Epithelial cell of prostate (primary cell): ENCODE measurements at regions not wholly inside any gene's neighbourhood (a gene's known extent, or its start where the extent isn't known, plus 50 kb on each side); places are given as distances from the start of the nearest gene placed in this dataset.
"Not testable (repeated sequence)": the region's sequence is repeated elsewhere in the genome, so short reads cannot be mapped to it uniquely, and the experiment has no call there.

Experiments
- DNase-seq: peaks from one replicate; pipeline ENCODE4 v3.0.0-alpha.2; 2011; ENCODE audit warnings: low read depth, low spot score
- H3K27ac ChIP-seq: fragments of 450-650 bp; 2 replicates; pipeline ENCODE4 v1.5.1; 2017; ENCODE audit warnings: mild to moderate bottlenecking

DNA sequence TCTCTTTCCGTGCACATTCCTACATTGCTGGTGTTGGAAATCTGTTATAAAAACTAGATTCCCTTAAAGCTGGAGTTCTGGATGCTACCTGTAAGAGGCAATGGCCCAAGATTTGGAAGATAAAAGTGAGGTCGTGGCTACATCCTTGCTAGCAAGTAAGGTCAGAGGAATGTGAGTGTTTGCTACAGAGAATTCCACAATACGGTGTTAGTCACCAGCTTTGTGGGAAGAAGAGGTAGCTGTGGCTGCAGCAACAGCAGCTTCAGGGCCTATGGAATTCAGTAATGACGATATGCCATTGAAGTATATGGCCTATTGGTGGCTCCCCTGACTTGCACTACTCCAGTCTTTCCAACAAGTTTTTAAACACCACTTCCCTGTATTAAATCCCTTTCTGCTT, 227.7 kb upstream of the TMEM260 start:
- no peak overlapping the region for H3K27ac ChIP-seq
- peak; percentile 24 for DNase-seq

DNA sequence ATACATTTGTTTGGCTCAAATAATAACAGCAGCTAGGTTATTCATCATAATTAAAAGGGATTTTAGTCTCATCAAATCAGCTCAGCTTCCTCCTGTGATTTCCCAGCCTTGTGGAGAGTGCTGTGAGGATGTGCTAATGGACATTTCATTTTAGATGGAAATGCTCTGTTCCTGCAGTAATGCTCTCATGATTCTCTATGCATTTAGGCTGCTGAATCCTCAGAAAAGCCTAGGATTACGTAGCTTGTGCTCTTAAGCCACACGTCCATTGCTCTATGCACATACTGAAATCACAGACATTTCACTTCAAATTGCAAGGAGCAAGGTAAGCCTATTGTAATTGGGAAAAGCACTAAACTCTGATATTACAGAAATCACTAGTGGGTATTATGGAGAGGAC, 226.6 kb upstream of the TMEM260 start:
- no peak for DNase-seq
- no peak overlapping the region for H3K27ac ChIP-seq

DNA sequence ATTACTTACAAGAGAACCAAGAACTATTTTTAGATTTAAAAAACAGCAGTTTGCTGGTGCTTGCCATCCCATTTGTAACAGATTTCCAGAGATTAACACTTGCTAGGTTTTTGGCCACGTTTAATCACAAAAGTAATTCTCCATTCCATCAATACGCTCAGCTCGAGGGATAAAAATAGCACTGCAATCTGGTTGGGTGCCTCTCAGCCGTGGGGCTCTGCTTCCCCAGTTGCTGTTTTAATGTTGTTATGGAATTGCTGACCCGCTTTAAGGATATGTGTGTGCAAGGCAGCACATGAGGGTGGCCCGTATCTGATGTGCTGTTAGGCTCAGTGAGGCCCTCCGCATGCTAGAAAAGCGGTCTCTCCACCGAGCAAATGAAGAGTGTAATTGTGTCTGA, 222.2 kb upstream of the TMEM260 start:
- H3K27ac ChIP-seq = no peak overlapping the region
- no peak for DNase-seq

DNA sequence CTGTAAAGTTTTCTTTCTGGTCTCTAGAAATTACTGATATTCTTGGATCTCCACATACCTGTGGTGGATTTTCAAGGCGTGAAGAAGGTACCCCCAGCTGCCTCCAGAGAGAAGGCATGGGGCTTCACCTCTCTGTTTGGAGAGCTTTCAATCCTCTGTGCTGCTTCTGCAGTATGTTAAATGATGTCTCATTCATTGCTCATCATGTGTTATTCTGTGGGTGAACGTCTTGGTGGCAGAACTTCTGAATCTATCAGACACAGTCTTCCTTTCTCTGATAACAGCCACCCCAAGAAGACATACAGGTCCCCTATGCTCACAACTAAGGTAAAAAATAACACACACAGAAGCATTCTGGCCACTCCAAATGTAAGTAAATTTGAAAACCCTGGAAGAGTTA, 221.3 kb upstream of the TMEM260 start:
- no peak overlapping the region for H3K27ac ChIP-seq
- no peak for DNase-seq

DNA sequence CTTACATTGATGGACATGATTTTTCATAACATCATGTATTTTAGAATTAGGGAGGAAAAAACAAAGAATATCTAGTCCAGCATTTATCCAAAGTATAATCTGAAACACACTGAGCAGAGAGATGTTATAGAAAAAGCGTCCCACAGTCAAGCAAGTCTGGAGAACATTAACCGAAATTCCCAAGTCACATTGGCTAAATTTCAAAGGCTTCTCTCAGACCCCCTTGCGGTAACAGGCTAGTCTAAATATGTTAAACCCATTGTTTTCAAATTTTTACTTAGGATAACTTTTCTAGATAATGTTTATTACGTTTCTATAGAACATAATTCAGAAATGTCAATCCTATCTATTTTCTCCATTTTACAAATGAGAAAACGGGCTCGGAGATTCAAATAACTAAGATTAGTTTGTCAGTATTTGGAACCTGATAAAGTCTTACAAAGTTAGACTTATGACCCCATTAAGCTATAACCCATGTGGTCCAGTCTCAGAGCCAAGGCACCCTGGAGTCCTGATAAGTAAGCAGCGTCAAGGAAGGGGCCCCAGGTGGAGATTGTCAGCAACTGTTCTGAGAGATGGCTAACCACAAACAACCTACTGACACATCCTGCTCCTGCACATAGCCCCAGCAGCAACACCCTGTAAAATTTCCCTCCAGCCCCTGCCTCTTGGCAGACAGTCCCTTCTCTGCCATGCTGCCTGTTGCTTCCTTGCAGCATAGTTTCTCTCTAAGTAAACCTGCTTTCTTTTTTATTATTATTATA, 220.6 kb upstream of the TMEM260 start:
- DNase-seq = no peak
- no peak overlapping the region for H3K27ac ChIP-seq

DNA sequence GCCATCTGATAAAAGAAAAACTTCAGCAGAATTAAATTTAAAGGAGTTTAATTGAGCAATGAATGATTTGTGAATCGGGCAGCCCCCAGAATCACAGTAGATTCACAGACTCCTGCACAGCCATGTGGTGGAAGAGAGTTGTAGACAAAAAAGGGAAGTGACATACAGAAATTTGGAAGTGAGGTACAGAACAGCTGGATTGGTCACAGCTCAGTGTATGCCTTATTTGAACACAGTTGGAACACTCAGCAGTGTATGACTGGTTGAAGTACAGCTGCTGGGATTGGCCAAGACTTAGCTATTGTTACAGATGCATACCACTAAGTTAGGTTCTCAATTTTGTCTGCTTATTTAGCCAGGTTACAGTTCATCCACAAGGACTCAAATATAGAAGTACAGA, 213.9 kb upstream of the TMEM260 start:
- not testable (repeated sequence) for DNase-seq

DNA sequence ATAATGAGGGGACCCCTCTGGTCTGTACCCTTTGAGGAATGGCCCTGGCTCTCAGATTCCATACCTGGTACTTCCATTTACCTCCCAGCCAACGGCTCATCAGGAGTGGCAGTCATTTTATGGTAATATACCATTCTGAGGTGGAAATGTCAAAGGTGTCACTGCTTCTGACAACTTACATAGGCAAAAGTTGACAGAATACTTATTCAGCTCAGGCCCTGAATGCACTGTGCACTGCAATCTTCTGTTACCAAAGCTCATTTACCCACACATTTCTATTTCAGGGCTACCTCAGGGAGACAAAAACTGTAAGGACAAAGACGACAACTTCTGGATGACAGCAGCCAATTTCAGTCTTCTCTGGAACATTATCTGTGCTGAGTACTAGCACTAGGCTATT, 212.2 kb upstream of the TMEM260 start:
- no peak overlapping the region for H3K27ac ChIP-seq
- no peak for DNase-seq

More for the DNA sequence above, 213.9 kb upstream of the TMEM260 start:
- H3K27ac ChIP-seq = not testable (repeated sequence)

DNA sequence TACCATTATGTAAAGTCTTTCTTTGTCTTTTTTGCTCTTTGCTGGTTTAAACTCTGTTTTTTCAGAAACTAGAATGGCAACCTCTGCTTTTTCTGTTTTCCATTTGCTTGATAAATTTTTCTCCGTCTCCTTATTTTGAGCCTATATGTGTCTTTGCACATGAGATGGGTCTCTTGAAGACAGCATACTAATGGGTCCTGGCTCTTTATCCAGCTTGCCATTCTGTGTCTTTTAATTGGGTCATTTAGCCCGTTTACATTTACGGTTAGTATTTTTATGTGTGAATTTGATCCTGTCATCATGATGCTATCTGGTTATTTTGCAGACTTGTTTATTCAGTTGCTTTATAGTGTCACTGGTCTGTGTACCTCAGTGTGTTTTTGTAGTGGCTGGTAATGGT, 207.9 kb upstream of the TMEM260 start:
- no peak for DNase-seq

DNA sequence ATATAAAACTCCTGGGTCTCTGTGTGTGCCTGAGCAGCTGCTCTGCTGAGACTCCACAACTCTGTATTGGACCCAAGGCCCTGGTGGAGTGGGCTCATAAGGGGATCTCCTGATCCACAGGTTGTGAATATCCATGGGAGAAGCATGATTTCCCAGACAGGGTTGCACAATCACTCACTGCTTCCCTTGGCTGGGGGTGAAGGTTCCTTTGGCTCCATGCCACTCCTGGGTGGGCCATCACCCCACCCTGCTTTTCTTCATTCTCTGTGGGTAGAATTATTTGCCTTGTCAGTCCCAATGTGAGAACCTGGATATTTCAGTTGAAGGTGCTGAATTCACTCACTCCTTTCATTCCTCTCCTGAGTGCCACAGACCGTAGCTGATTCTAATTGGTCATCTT, 205.2 kb upstream of the TMEM260 start:
- DNase-seq = no peak
- no peak overlapping the region for H3K27ac ChIP-seq

More for the DNA sequence above, 207.9 kb upstream of the TMEM260 start:
- H3K27ac ChIP-seq = no peak overlapping the region

DNA sequence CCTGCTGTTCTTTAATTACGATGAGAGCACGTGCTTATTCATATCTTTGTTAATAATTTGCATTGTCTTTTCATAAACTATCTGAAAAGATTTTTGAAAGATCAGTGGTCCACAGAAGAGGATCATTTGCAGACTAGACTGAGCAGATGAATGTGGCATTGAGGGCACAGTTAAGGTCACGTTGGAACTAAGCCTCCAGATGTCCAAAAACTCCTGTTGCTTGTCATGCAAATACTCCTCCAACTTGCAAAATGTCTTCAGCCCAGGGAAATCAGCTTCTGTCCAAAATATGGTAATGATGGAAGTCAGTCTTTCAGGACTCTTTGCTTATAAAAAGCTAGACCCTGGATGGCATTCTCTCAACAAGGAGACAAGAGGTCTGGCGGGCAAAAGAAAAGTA, 201.6 kb upstream of the TMEM260 start:
- no peak for DNase-seq

DNA sequence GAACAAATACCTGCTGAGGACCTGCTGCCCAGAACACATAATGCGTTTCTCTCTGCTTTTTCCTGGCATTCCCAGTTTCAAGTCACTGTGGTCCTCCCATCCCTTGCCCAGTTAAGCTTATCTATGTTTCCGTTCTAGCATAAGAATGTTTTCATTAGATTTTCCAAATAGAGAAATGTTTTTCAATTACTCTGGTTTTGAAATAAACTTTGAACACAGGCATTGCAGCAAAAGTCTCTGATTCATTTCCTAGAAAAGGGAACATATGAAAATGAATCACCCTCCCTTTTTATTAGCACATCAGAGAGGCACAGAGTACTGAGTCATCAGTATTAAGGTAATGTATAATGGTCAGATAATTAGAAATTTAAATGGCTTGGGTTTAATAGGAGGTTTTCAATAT, 201.1 kb upstream of the TMEM260 start:
- DNase-seq = peak; percentile 3
- peak overlapping the region; percentile 26 for H3K27ac ChIP-seq

More for the DNA sequence above, 201.6 kb upstream of the TMEM260 start:
- H3K27ac ChIP-seq = peak overlapping the region; percentile 26

DNA sequence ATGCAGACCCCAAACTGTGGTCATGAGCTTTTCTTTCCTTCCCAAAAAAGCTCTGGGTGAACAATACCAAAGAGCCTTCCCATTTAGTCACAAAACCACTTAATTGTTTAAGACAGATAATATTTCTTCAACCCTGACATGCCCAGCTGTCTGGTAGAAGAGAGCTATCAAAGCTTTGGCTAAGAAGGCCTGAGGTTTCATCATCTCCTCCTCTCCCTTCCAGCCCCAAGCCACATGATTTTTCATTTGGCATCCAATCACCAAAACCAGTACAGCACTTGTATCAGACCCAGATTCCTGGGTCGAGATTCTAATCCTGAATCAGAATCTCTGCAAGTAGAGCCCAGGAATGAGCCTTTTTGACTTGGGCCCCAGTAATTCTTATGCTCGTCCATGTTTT, 199.6 kb upstream of the TMEM260 start:
- DNase-seq = no peak
- no peak overlapping the region for H3K27ac ChIP-seq

DNA sequence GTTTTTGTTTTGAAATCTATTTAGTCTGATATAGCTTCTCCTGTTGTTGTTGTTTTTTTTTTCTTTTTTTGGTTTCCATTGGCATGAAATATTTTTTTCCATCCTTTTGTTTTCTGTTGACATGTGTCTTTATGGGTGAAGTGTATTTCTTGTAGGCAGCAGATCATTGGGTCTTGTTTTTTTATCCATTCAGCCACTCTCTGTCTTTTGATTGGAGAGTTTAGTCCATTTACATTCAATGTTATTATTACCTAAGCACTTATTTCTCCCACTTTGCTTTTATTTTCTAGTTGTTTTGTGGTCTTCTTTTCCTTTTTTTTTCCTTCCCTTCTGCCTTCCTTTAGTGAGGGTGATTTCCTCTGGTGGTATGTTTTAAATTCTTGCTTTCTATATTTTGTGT, 193.6 kb upstream of the TMEM260 start:
- H3K27ac ChIP-seq = no peak overlapping the region
- no peak for DNase-seq

DNA sequence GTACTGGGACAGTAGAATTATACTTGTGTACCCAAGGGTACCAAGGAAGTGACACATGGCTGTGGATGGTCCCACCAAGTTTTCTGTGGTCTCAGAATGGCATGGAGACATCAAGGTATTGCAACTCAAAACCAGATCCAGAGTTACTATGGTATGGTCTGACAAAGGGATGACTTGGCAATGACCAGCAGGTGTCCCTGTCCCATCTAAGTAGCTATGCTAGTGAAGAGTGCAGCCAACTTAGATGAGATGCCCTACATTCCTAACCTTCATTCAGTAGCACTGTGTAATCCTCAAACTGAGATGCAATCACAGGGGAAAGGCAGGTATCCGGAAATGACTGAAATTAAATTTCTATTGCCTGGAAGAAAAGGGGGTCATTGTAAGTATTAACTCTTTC, 188.7 kb upstream of the TMEM260 start:
- H3K27ac ChIP-seq = no peak overlapping the region
- no peak for DNase-seq

DNA sequence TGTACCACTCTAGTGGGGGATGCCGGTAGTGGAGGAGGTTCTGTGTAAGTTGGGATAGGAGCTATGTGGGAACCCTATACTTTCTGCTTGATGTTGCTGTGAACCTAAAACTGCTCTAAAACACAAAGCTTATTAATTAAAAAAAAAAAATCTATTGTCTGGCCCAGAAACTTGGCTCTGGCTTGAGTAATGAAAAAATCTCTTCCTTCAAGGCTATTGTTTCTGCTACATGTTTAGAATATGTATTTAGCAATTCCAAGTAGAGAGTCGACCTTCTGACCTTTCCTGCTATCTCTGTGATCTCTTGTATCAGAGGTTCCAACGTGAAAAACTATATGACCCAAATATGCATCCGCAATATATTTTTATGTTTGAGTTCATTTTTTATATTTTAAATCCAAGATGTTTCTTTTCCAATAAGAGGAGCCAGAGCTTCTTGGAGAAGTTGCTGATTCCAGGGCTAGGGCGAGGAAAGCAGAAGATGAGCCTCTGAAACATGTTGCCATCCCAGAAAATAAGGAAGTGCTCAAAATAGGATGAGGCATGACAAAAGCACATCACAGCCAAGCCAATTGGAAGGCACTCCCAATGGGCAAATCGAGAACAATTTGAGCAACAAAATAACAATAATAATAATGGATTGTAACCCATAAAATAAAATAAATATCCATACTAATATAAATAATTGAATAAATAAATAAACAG, 184.6 kb upstream of the TMEM260 start:
- DNase-seq = no peak

DNA sequence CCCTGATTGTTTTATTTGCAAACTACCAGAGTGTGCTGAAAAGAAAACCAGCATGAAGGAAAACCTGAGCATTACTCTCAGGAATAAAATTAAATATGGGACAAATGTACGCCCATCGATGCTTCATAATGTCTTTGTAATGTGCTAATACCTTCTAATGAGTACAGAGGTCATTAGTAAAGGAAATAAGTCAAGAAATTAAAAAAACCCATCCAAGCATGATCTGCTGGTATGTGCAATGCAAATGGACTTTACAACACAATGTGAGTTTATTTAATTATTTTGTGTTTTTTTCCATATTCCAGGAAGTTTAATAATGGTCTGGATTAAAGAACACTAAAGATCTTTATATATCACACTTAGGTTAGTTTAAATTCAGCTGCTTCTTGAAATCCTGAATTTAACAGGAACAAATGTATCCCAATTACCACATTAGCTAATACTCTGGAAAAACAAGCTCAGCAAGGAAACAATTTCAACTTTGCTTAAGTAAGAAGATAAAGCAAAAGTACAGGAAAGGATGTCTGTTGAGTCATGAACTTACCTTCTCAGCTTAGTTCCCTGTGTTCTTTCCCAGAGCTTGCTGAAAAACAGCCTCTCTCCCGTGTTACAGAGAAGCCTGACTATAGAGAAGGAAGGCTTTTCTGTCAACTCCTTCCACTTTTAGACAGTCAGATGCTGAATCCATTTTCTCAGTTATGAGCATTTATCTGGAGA, 179.3 kb upstream of the TMEM260 start:
- DNase-seq = peak; percentile 8
- H3K27ac ChIP-seq = no peak overlapping the region

More for the DNA sequence above, 184.6 kb upstream of the TMEM260 start:
- H3K27ac ChIP-seq = no peak overlapping the region

DNA sequence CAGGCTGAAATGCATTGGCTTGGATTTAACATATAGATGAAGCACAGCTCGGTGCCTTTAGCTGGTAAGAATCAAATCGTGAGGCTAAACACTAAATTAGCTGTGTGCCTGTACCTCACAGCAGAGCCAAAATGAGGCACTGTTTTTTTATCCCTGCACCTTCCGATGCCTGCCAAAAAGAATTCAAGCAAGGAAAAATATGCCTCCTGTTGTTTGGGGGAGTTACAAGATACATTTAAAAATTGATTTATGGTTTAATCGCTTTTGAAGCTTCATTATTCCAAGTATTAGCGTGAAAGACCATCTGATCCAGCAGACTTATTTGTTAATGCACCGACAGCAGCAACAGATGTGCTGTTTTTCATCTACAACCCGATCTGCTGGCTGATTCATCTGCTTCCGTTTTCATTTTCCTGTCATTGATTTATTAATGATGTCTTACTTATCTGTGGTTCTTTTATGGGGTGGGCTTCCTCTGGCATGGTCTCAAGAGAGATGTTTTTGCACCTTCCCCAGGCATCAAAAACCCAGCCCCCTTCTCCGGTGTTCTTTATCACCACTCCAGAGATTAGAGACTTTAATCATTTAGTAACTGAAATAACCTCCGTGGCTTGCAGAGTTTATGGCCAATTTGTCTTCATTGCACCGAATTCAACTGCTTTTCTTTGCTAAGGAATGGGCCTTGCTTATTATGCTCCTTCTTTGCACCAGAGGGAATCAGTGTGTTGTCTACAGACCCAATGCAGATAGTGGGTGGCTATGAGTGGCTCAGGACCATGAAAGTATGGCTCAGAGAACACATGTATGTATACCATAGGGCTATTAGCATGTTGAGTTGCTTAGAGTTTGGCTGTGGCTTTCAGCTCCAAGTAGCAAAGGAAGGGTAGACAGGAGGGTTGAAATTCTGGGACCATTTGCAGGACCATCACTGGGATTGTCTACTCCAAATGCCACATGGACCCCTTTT, 166.8 kb upstream of the TMEM260 start:
- H3K27ac ChIP-seq = no peak overlapping the region
- no peak for DNase-seq

DNA sequence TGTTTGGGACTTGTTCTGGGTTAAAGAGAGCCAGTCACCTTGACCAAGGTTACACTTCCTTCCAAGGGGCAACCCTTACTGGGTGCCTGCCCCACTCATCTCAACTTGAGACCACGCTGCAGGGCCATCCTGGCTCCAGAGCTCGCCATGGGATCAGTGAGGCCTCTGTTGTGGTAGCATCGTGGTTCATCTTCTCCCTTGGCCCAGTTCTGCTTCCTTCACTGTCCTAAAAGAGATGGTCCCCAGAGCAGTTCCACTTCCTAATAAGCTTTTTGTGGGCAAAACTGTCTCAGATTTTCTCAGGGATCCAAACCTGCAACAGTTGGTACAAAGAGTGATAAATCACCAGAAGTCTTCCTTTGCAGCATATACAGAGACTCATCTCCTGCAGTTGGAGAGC, 165.9 kb upstream of the TMEM260 start:
- H3K27ac ChIP-seq = no peak overlapping the region

DNA sequence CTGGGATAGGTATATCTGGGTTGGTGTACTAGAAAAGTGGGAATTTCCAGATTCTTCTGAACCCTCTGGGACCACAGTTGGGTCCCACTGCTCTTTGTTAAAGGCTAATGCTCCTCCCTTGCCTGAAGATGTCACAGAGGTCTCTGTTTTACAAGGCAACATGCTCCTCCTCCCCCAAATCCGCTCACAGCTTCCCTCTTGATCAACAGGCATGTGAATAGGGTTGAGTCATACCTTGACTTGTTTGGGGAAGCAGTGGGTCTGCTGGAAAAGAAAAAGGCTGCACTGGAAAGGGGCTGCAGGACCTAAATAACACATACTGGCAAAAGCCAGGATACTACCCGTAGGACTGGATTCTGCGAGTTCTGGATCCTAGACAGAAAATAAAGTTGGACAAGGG, 165.4 kb upstream of the TMEM260 start:
- no peak overlapping the region for H3K27ac ChIP-seq
- no peak for DNase-seq

More for the DNA sequence above, 165.9 kb upstream of the TMEM260 start:
- DNase-seq = no peak

DNA sequence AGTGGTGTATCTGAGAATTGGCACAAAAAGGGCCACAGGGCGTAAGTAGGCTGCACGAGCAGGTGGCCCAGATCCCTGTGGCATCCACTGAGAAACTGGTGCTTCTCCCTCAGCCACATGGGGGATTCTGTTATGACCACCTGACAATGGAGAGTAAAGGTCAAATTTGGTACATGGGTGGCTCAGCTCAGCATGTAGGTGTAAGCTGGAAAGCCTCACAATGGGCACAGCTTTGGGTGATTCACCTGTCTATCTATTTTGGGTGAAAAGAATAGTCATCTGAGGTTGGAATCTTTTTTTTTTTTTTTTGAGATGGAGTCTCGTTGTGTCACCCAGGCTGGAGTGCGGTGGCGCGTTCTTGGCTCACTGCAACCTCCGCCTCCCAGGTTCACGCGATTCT, 163.4 kb upstream of the TMEM260 start:
- DNase-seq = no peak
- no peak overlapping the region for H3K27ac ChIP-seq
